Stomach (tissue), 8 donors: ENCODE measurements at regions not wholly inside any gene's neighbourhood (a gene's known extent, or its start where the extent isn't known, plus 50 kb on each side); places are given as distances from the start of the nearest gene placed in this dataset.

Experiments
- DNase-seq, 2 donors: peaks; one replicate each; pipeline versions ENCODE4 v3.0.0 to v3.0.0-alpha.2; 2013 to 2019
- H3K27ac ChIP-seq, 5 donors: fragments of 200-600 bp in 4 of 5; sonication (generic) in 4 of 5; one replicate each; pipeline ENCODE4 v1.5.1; 2013 to 2019; ENCODE audit warnings: mild to moderate bottlenecking in 1 of 5, moderate library complexity in 1 of 5
- H3K27me3 ChIP-seq, 3 donors: fragments of 200-600 bp; sonication (generic); one replicate each; pipeline ENCODE4 v1.5.1; 2017 to 2019; ENCODE audit warnings: mixed run types in 1 of 3
- H3K36me3 ChIP-seq, 4 donors: fragments of 200-600 bp; sonication (generic); 1 replicate in 3 of 4; 2 replicates in 1 of 4; pipeline ENCODE4 v1.5.1; 2016 to 2019
- H3K4me1 ChIP-seq, 4 donors: fragments of 200-600 bp; sonication (generic); one replicate each; pipeline ENCODE4 v1.5.1; 2016 to 2019
- H3K4me3 ChIP-seq, 4 donors: fragments of 200-600 bp; sonication (generic) in 3 of 4; one replicate each; pipeline ENCODE4 v1.5.1; 2016 to 2019; ENCODE audit warnings: mild to moderate bottlenecking in 1 of 4
- H3K9me3 ChIP-seq, 4 donors: fragments of 200-600 bp; sonication (generic); one replicate each; pipeline ENCODE4 v1.5.1; 2016 to 2019
- CTCF ChIP-seq, 7 experiments: fragments of 450-650 bp in 4 of 7; fragments of 200-600 bp in 3 of 7; sonication (generic) in 3 of 7; IDR thresholded peaks; one replicate each; pipeline ENCODE4 v1.5.1; 2016 to 2019; ENCODE audit warnings: antibody characterized with exemption in 7 of 7, control low read depth in 2 of 7, mild to moderate bottlenecking in 1 of 7
- EP300 ChIP-seq: sonication (generic); formaldehyde crosslinking; IDR thresholded peaks from one replicate; pipeline ENCODE4 v1.6.1; 2017; ENCODE audit warnings: antibody characterized with exemption
- POLR2A ChIP-seq, 4 donors: fragments of 450-650 bp; IDR thresholded peaks; one replicate each; pipeline ENCODE4 v1.6.1; 2016; ENCODE audit warnings: antibody characterized with exemption in 4 of 4, control low read depth in 2 of 4, mild to moderate bottlenecking in 1 of 4, moderate library complexity in 1 of 4
- POLR2AphosphoS5 ChIP-seq, 3 donors: sonication (generic); formaldehyde crosslinking; IDR thresholded peaks; one replicate each; pipeline ENCODE4 v1.6.1; 2016; ENCODE audit warnings: antibody characterized with exemption in 3 of 3
- WGBS, 5 donors: extraction: QIAGEN DNeasy Blood & Tissue Kit in 3 of 5; methylation state at CpG; one replicate each; pipeline versions ENCODE4 v1.1.5 to v1.1.7; 2013 to 2018; 5-methylcytosine and 5-hydroxymethylcytosine counted together
- intact Hi-C: fragments of 100-400 bp; cut with DNase I; formaldehyde crosslinking; loops from one replicate; pipeline ENCODE4 v1.15.1; 2023; ENCODE audit warnings: low total_unique reads
- donor health status: healthy with polysubstance abuse.
- donor health status: Bipolar disorder and iron deficiency.
- donor health status: healthy.

- Histone ChIP-seq H3K36me3 (no peaks in the 10 kb centered on the region), H3K27ac (no peak overlapping the region), H3K4me3 (no peak overlapping the region), H3K9me3 (peaks cover 0 to 3% (median 0%) of the 10 kb centered on the region in 4 donors), H3K27me3 (no peaks in the 10 kb centered on the region), H3K4me1 (no peaks in the 10 kb centered on the region)
- WGBS, 5 donors: 73 to 84% (median 79%) methylated on average over 3 of the region's 3 CpGs
- no peak for TF ChIP-seq POLR2A (IDR thresholded peaks at IDR 0.05)
- no peak for TF ChIP-seq EP300
- no peak for TF ChIP-seq POLR2AphosphoS5 (IDR thresholded peaks at IDR 0.05)
- TF ChIP-seq CTCF (IDR thresholded peaks at IDR 0.05): no peak
- no peak for DNase-seq
- intact Hi-C loops: no loop called here
Measured at GRCh38 chr5:30908356-30908755, 285.1 kb upstream of the CDH6 start.

- no peaks in the 10 kb centered on the region for H3K4me1 ChIP-seq
- intact Hi-C loops: no loop called here
- H3K9me3 ChIP-seq: no peaks in the 10 kb centered on the region
- H3K36me3 ChIP-seq: no peaks in the 10 kb centered on the region
- H3K27ac ChIP-seq: no peak overlapping the region
- no peak overlapping the region for H3K4me3 ChIP-seq
- no peaks in the 10 kb centered on the region for H3K27me3 ChIP-seq
- TF ChIP-seq CTCF (IDR thresholded peaks at IDR 0.05) (no peak), POLR2A (IDR thresholded peaks at IDR 0.05) (no peak), EP300 (no peak), POLR2AphosphoS5 (IDR thresholded peaks at IDR 0.05) (no peak)
- no peak for DNase-seq
Measured at GRCh38 chr5:30900367-30900766, 293.1 kb upstream of the CDH6 start.

GRCh38 chr5:30894811-30895210, 298.7 kb upstream of the CDH6 start:
- Histone ChIP-seq H3K27me3 (no peaks in the 10 kb centered on the region), H3K36me3 (no peaks in the 10 kb centered on the region), H3K9me3 (no peaks in the 10 kb centered on the region), H3K27ac (no peak overlapping the region), H3K4me3 (no peak overlapping the region), H3K4me1 (no peaks in the 10 kb centered on the region)
- 79 to 86% (median 82%) methylated on average over 2 of the region's 2 CpGs for WGBS, 5 donors
- intact Hi-C loops: no loop called here
- TF ChIP-seq EP300 (no peak), CTCF (IDR thresholded peaks at IDR 0.05) (no peak), POLR2AphosphoS5 (IDR thresholded peaks at IDR 0.05) (no peak), POLR2A (IDR thresholded peaks at IDR 0.05) (no peak)
- DNase-seq: no peak

GRCh38 chr5:30891660-30892059, 301.8 kb upstream of the CDH6 start:
- Histone ChIP-seq H3K4me1 (no peaks in the 10 kb centered on the region), H3K9me3 (no peaks in the 10 kb centered on the region), H3K36me3 (no peaks in the 10 kb centered on the region), H3K27me3 (no peaks in the 10 kb centered on the region), H3K27ac (no peak overlapping the region), H3K4me3 (no peak overlapping the region)
- intact Hi-C loops: no loop called here
- no peak for TF ChIP-seq CTCF (IDR thresholded peaks at IDR 0.05)
- TF ChIP-seq EP300: no peak
- no peak for TF ChIP-seq POLR2AphosphoS5 (IDR thresholded peaks at IDR 0.05)
- no peak for TF ChIP-seq POLR2A (IDR thresholded peaks at IDR 0.05)
- DNase-seq: no peak

- H3K27me3 ChIP-seq: no peaks in the 10 kb centered on the region
- H3K4me1 ChIP-seq: no peaks in the 10 kb centered on the region
- intact Hi-C loops: no loop called here
- no peaks in the 10 kb centered on the region for H3K36me3 ChIP-seq
- DNase-seq: no peak
- H3K9me3 ChIP-seq: no peaks in the 10 kb centered on the region
- 33 to 40% (median 38%) methylated on average over 2 of the region's 2 CpGs for WGBS, 5 donors
- no peak overlapping the region for H3K4me3 ChIP-seq
- TF ChIP-seq POLR2A (IDR thresholded peaks at IDR 0.05) (no peak), POLR2AphosphoS5 (IDR thresholded peaks at IDR 0.05) (no peak), EP300 (no peak), CTCF (IDR thresholded peaks at IDR 0.05) (no peak)
- H3K27ac ChIP-seq: no peak overlapping the region
Measured at GRCh38 chr5:30890377-30890776, 303.1 kb upstream of the CDH6 start.
